ENCODE measurements at regions not wholly inside any gene's neighbourhood (a gene's known extent, or its start where the extent isn't known, plus 50 kb on each side); places are given as distances from the start of the nearest gene placed in this dataset.

GRCh38 chr14:58784931-58785330 is 147.2 kb downstream of the DACT1 start:
- DNase-seq (ENCODE audit: low spot score): no peak
- Histone ChIP-seq H3K4me3 (ENCODE audit: low read depth, low read length, poor library complexity, severe bottlenecking) (no peak overlapping the region), H4K20me1 (ENCODE audit: insufficient read depth, low read length) (no peaks in the 10 kb centered on the region), H3K79me2 (ENCODE audit: insufficient read depth, low read depth, low read length) (no peaks in the 10 kb centered on the region), H3K36me3 (ENCODE audit: insufficient read depth, low read length) (no peaks in the 10 kb centered on the region), H3K9me3 (ENCODE audit: low read length) (no peaks in the 10 kb centered on the region), H3K4me1 (ENCODE audit: insufficient read depth, low read length, poor library complexity, severe bottlenecking) (no peaks in the 10 kb centered on the region), H3K27ac (ENCODE audit: low read depth, low read length, poor library complexity, severe bottlenecking) (no peak overlapping the region), H3K4me2 (ENCODE audit: low read length) (no peak overlapping the region), H2AFZ (ENCODE audit: low read length) (no peak overlapping the region), H3K9me2 (ENCODE audit: insufficient read depth, low read length) (no peaks in the 10 kb centered on the region)
- POLR2A ChIA-PET: no interaction called here
- intact Hi-C loops (cut with micrococcal nuclease; ENCODE audit: unreplicated experiment): no loop called here
- no peak for TF ChIP-seq EZH2phosphoT487 (IDR thresholded peaks at IDR 0.05; ENCODE audit: borderline replicate concordance, low read depth, low read length)
- TF ChIP-seq CTCF (conservative IDR thresholded peaks at IDR 0.05; ENCODE audit: low read length): no peak
- BruUV-seq (replicated peaks): no TSS peak
- CTCF ChIA-PET (ENCODE audit: unreplicated experiment): no interaction called here

DNA sequence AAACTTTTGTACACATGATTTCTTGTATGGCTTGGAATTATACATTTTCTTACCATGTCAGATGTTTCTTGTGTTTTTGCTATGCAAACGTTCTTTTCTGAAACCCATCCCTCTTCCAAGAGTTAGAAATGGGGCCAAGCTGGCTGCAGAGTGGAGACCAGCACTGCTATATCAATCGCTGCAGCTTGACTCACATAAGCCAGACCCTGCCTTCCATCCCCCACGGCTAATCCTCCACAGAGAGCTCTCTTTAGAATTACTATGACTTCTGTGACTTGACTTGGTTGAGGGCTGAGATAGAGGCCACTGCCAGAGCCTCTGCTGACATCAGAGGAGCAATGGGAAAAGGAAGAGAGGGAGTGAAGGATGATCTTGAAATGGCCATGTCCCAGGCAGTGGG is 147.9 kb downstream of the DACT1 start:
- H3K4me1 ChIP-seq (ENCODE audit: insufficient read depth, low read length, poor library complexity, severe bottlenecking): no peaks in the 10 kb centered on the region
- H3K36me3 ChIP-seq (ENCODE audit: insufficient read depth, low read length): no peaks in the 10 kb centered on the region
- intact Hi-C loops (cut with micrococcal nuclease; ENCODE audit: unreplicated experiment): no loop called here
- no peak overlapping the region for H3K4me3 ChIP-seq (ENCODE audit: low read depth, low read length, poor library complexity, severe bottlenecking)
- no peaks in the 10 kb centered on the region for H4K20me1 ChIP-seq (ENCODE audit: insufficient read depth, low read length)
- no peak overlapping the region for H3K27ac ChIP-seq (ENCODE audit: low read depth, low read length, poor library complexity, severe bottlenecking)
- no TSS peak for BruUV-seq (replicated peaks)
- DNase-seq (ENCODE audit: low spot score): no peak
- H3K79me2 ChIP-seq (ENCODE audit: insufficient read depth, low read depth, low read length): no peaks in the 10 kb centered on the region
- POLR2A ChIA-PET: no interaction called here
- TF ChIP-seq EZH2phosphoT487 (IDR thresholded peaks at IDR 0.05; ENCODE audit: borderline replicate concordance, low read depth, low read length): no peak
- TF ChIP-seq CTCF (conservative IDR thresholded peaks at IDR 0.05; ENCODE audit: low read length): no peak
- CTCF ChIA-PET (ENCODE audit: unreplicated experiment): interaction anchor here (1.1 kb wide), 1 partner anchor 10 kb away, joined by 3 read pairs; no protein-coding TSS in a partner anchor
- H3K4me2 ChIP-seq (ENCODE audit: low read length): no peak overlapping the region
- H2AFZ ChIP-seq (ENCODE audit: low read length): no peak overlapping the region
- no peaks in the 10 kb centered on the region for H3K9me2 ChIP-seq (ENCODE audit: insufficient read depth, low read length)
- no peaks in the 10 kb centered on the region for H3K9me3 ChIP-seq (ENCODE audit: low read length)

DNA sequence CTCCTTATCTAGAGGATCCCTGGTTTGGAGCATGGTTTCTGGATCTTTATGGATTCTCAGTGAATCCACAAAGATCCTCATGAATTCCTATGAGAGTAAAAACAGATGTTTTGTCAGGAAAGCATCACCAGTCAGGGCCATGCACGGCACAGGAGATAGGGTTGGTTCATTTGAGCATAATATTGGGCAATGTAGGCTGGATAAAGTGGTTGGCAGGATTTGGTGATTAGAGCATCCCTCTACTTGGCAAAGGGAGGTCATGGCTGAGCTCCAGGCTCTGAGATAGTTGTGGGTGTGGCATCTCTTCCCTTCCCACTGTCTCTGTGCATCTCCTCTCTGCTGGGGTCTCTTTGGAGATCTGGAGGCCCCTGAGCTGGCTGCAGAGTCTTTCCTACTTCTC is 149.8 kb downstream of the DACT1 start:
- Histone ChIP-seq H3K27ac (ENCODE audit: low read depth, low read length, poor library complexity, severe bottlenecking) (no peak overlapping the region), H3K4me1 (ENCODE audit: insufficient read depth, low read length, poor library complexity, severe bottlenecking) (no peaks in the 10 kb centered on the region), H2AFZ (ENCODE audit: low read length) (no peak overlapping the region), H3K9me3 (ENCODE audit: low read length) (no peaks in the 10 kb centered on the region), H3K36me3 (ENCODE audit: insufficient read depth, low read length) (no peaks in the 10 kb centered on the region), H4K20me1 (ENCODE audit: insufficient read depth, low read length) (no peaks in the 10 kb centered on the region), H3K4me2 (ENCODE audit: low read length) (no peak overlapping the region), H3K9me2 (ENCODE audit: insufficient read depth, low read length) (no peaks in the 10 kb centered on the region), H3K79me2 (ENCODE audit: insufficient read depth, low read depth, low read length) (no peaks in the 10 kb centered on the region), H3K4me3 (ENCODE audit: low read depth, low read length, poor library complexity, severe bottlenecking) (no peak overlapping the region)
- intact Hi-C loops (cut with micrococcal nuclease; ENCODE audit: unreplicated experiment): no loop called here
- CTCF ChIA-PET (ENCODE audit: unreplicated experiment): no interaction called here
- POLR2A ChIA-PET: no interaction called here
- no peak for DNase-seq (ENCODE audit: low spot score)
- no TSS peak for BruUV-seq (replicated peaks)
- TF ChIP-seq EZH2phosphoT487 (IDR thresholded peaks at IDR 0.05; ENCODE audit: borderline replicate concordance, low read depth, low read length) (no peak), CTCF (conservative IDR thresholded peaks at IDR 0.05; ENCODE audit: low read length) (no peak)

Measured in OCI-LY7 (cell line).